ENCODE measurements at regions not wholly inside any gene's neighbourhood (a gene's known extent, or its start where the extent isn't known, plus 50 kb on each side); places are given as distances from the start of the nearest gene placed in this dataset.

DNA sequence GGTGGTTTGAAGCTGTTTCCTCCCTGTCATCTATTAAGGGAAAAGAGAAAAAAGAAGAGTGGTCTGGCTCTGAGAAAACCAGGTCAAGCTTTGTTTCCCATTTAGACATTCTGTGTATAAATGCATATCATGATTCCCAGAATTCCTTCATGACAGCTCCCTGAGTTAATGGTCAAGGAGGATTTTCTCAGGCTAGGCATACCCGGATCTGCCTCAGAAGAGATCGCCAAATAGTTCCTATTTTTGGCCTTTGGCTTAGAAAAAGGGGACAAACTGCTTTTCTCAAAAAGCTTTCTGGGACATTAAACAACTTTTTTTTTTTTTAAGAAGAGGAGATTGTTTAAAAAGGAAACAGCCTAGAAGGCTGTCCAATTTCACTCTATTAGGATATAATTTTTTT, 53.5 kb upstream of the PIP4K2A start:
- H3K9me3 ChIP-seq (replicated peaks in 1 of 2; ENCODE audit: control insufficient read depth in 2 of 2, insufficient read depth in 1 of 2, low read depth in 1 of 2, low read length in 2 of 2) = no peaks in the 10 kb centered on the region
- H3K36me3 ChIP-seq (replicated peaks in 1 of 2; ENCODE audit: control insufficient read depth in 2 of 2, insufficient read depth in 2 of 2, low read length in 2 of 2) = no peaks in the 10 kb centered on the region
- no CpG with 5 or more reads among the region's 2 CpGs for WGBS, 2 donors (ENCODE audit: extremely low coverage in 2 of 2, insufficient read length in 2 of 2, insufficient replicate concordance in 1 of 2)
- no peak for DNase-seq (ENCODE audit: low spot score)
- no peak overlapping the region for H2BK15ac ChIP-seq (ENCODE audit: low read length)
- H3K79me1 ChIP-seq (ENCODE audit: low read depth, low read length) = no peaks in the 10 kb centered on the region
- H3K18ac ChIP-seq (ENCODE audit: low read length) = no peak overlapping the region
- no peak overlapping the region for H2BK120ac ChIP-seq (ENCODE audit: low read depth, low read length)
- H3K23ac ChIP-seq (ENCODE audit: low read depth, low read length, poor library complexity) = no peak overlapping the region
- no peak overlapping the region for H2BK12ac ChIP-seq (ENCODE audit: low read length)
- no peak overlapping the region for H3K4me2 ChIP-seq (ENCODE audit: insufficient read depth, low read length, poor library complexity, severe bottlenecking)
- no peak overlapping the region for H3K14ac ChIP-seq (ENCODE audit: low read length)
- H2AFZ ChIP-seq (ENCODE audit: low read length) = no peak overlapping the region
- H2AK5ac ChIP-seq (ENCODE audit: low read depth, low read length) = no peak overlapping the region
- H4K8ac ChIP-seq (ENCODE audit: low read depth, low read length) = no peak overlapping the region
- H3K9ac ChIP-seq (ENCODE audit: low read depth, low read length, poor library complexity) = no peak overlapping the region
- no peak overlapping the region for H3K4me3 ChIP-seq (ENCODE audit: low read length in 2 of 2)
- H2BK5ac ChIP-seq (ENCODE audit: low read length) = no peak overlapping the region
- no peak overlapping the region for H3K27ac ChIP-seq (replicated peaks; ENCODE audit: low read length)
- no peak overlapping the region for H4K91ac ChIP-seq (ENCODE audit: low read depth, low read length, poor library complexity)
- H3K4ac ChIP-seq (ENCODE audit: low read length) = no peak overlapping the region
- no peaks in the 10 kb centered on the region for H3K27me3 ChIP-seq (ENCODE audit: control insufficient read depth in 3 of 3, insufficient read depth in 3 of 3, low read depth in 1 of 3, low read length in 3 of 3)
- no peaks in the 10 kb centered on the region for H3K4me1 ChIP-seq (ENCODE audit: control insufficient read depth in 2 of 2, insufficient read depth in 1 of 2, low read depth in 1 of 2, low read length in 2 of 2)

DNA sequence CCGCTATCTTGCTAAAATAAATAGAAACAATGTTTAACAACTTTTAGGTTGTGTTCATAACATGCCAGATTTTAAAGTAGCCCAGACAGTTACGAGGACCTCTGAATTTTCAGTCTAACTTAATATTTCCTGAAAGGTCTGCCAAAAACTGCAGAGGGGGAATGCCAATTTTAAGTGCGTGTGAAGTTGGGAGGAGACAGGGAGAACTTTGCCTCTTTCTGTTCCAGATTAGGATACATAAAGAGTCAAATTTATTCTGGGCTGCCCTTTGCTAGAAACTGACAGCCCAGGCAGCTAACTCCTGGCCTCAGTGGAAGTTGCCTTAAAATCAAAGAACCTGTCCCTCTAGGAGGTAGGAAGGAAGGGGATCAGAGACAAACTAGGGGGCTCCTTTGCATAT, 52.3 kb upstream of the PIP4K2A start:
- Histone ChIP-seq H3K9me3 (replicated peaks in 1 of 2; ENCODE audit: control insufficient read depth in 2 of 2, insufficient read depth in 1 of 2, low read depth in 1 of 2, low read length in 2 of 2) (no peaks in the 10 kb centered on the region), H3K23ac (ENCODE audit: low read depth, low read length, poor library complexity) (no peak overlapping the region), H4K8ac (ENCODE audit: low read depth, low read length) (no peak overlapping the region), H3K79me1 (ENCODE audit: low read depth, low read length) (no peaks in the 10 kb centered on the region), H3K4me3 (ENCODE audit: low read length in 2 of 2) (no peak overlapping the region), H3K4me2 (ENCODE audit: insufficient read depth, low read length, poor library complexity, severe bottlenecking) (no peak overlapping the region), H2BK15ac (ENCODE audit: low read length) (no peak overlapping the region), H2BK12ac (ENCODE audit: low read length) (no peak overlapping the region), H3K36me3 (replicated peaks in 1 of 2; ENCODE audit: control insufficient read depth in 2 of 2, insufficient read depth in 2 of 2, low read length in 2 of 2) (no peaks in the 10 kb centered on the region), H3K4ac (ENCODE audit: low read length) (no peak overlapping the region), H3K18ac (ENCODE audit: low read length) (no peak overlapping the region), H3K14ac (ENCODE audit: low read length) (no peak overlapping the region), H3K27me3 (ENCODE audit: control insufficient read depth in 3 of 3, insufficient read depth in 3 of 3, low read depth in 1 of 3, low read length in 3 of 3) (no peaks in the 10 kb centered on the region), H3K4me1 (ENCODE audit: control insufficient read depth in 2 of 2, insufficient read depth in 1 of 2, low read depth in 1 of 2, low read length in 2 of 2) (peaks cover 0 to 3% of the 10 kb centered on the region in 2 donors), H2AFZ (ENCODE audit: low read length) (no peak overlapping the region), H2BK5ac (ENCODE audit: low read length) (no peak overlapping the region), H3K9ac (ENCODE audit: low read depth, low read length, poor library complexity) (no peak overlapping the region), H4K91ac (ENCODE audit: low read depth, low read length, poor library complexity) (no peak overlapping the region), H3K27ac (replicated peaks; ENCODE audit: low read length) (no peak overlapping the region), H2AK5ac (ENCODE audit: low read depth, low read length) (no peak overlapping the region), H2BK120ac (ENCODE audit: low read depth, low read length) (no peak overlapping the region)
- WGBS, 2 donors (ENCODE audit: extremely low coverage in 2 of 2, insufficient read length in 2 of 2, insufficient replicate concordance in 1 of 2) = no CpG with 5 or more reads among the region's 3 CpGs
- no peak for DNase-seq (ENCODE audit: low spot score)

DNA sequence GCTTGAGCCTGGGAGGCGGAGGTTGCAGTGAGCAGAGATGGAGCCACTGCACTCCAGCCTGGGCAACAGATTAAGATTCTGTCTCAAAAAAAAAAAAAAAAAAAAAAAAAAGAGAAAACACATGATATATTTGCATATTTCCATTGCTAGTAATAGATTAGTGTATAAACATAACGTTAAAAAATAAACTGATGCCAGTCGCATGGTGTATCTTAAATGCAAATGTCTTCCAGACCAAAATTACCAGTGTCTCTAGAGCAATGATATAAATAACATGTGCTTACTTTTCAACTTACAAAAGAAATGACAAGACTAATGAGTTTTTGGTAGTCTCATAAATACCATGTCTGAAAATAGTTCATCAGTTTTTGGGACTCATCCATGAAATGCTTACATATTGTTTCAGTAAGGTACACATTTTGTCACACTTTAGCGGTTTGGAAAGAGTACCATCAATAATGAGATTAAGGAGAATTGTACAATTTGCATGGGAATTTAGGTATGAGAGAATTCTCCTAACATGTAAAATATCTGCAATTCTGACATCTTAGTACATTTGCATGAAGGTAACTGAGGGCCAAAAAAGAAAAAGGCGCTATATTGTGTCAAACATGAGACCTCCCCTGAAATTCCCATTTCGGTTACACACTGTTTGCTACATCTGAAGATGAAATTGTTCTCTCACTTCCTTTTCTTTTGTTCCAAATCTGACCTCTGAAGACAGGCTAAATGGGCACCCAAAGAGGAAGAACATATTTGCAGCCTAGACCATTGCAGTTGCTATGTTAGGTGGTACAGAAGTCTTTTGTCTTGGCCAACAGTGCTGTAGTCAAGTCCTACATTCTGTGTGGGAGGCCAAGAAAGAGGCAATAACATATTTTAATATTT, 51.5 kb upstream of the PIP4K2A start:
- H3K27ac ChIP-seq (replicated peaks; ENCODE audit: low read length) = no peak overlapping the region
- H3K4me1 ChIP-seq (ENCODE audit: control insufficient read depth in 2 of 2, insufficient read depth in 1 of 2, low read depth in 1 of 2, low read length in 2 of 2) = peaks cover 0 to 4% of the 10 kb centered on the region in 2 donors
- no peak overlapping the region for H2AK5ac ChIP-seq (ENCODE audit: low read depth, low read length)
- H4K8ac ChIP-seq (ENCODE audit: low read depth, low read length) = no peak overlapping the region
- H4K91ac ChIP-seq (ENCODE audit: low read depth, low read length, poor library complexity) = no peak overlapping the region
- DNase-seq (ENCODE audit: low spot score) = no peak
- H3K4ac ChIP-seq (ENCODE audit: low read length) = no peak overlapping the region
- H3K9ac ChIP-seq (ENCODE audit: low read depth, low read length, poor library complexity) = no peak overlapping the region
- H2BK120ac ChIP-seq (ENCODE audit: low read depth, low read length) = no peak overlapping the region
- H3K36me3 ChIP-seq (replicated peaks in 1 of 2; ENCODE audit: control insufficient read depth in 2 of 2, insufficient read depth in 2 of 2, low read length in 2 of 2) = no peaks in the 10 kb centered on the region
- no peak overlapping the region for H2BK15ac ChIP-seq (ENCODE audit: low read length)
- no peaks in the 10 kb centered on the region for H3K79me1 ChIP-seq (ENCODE audit: low read depth, low read length)
- no peak overlapping the region for H2BK12ac ChIP-seq (ENCODE audit: low read length)
- no peaks in the 10 kb centered on the region for H3K9me3 ChIP-seq (replicated peaks in 1 of 2; ENCODE audit: control insufficient read depth in 2 of 2, insufficient read depth in 1 of 2, low read depth in 1 of 2, low read length in 2 of 2)
- no peaks in the 10 kb centered on the region for H3K27me3 ChIP-seq (ENCODE audit: control insufficient read depth in 3 of 3, insufficient read depth in 3 of 3, low read depth in 1 of 3, low read length in 3 of 3)
- H3K14ac ChIP-seq (ENCODE audit: low read length) = no peak overlapping the region
- H3K18ac ChIP-seq (ENCODE audit: low read length) = no peak overlapping the region
- no peak overlapping the region for H3K4me3 ChIP-seq (ENCODE audit: low read length in 2 of 2)
- WGBS, 2 donors (ENCODE audit: extremely low coverage in 2 of 2, insufficient read length in 2 of 2, insufficient replicate concordance in 1 of 2) = no CpG with 5 or more reads among the region's 6 CpGs
- H2BK5ac ChIP-seq (ENCODE audit: low read length) = no peak overlapping the region
- no peak overlapping the region for H3K4me2 ChIP-seq (ENCODE audit: insufficient read depth, low read length, poor library complexity, severe bottlenecking)
- H3K23ac ChIP-seq (ENCODE audit: low read depth, low read length, poor library complexity) = no peak overlapping the region
- H2AFZ ChIP-seq (ENCODE audit: low read length) = no peak overlapping the region

GRCh38 chr10:22764639-22765038, 50.3 kb upstream of the PIP4K2A start:
- Histone ChIP-seq H3K9ac (ENCODE audit: low read depth, low read length, poor library complexity) (no peak overlapping the region), H4K8ac (ENCODE audit: low read depth, low read length) (no peak overlapping the region)

More at GRCh38 chr10:22764639-22765038, 50.3 kb upstream of the PIP4K2A start:
- Histone ChIP-seq H3K27me3 (ENCODE audit: control insufficient read depth in 3 of 3, insufficient read depth in 3 of 3, low read depth in 1 of 3, low read length in 3 of 3) (no peaks in the 10 kb centered on the region), H3K4me3 (ENCODE audit: low read length in 2 of 2) (no peak overlapping the region), H2BK15ac (ENCODE audit: low read length) (no peak overlapping the region), H3K79me1 (ENCODE audit: low read depth, low read length) (no peaks in the 10 kb centered on the region), H2BK12ac (ENCODE audit: low read length) (no peak overlapping the region), H3K23ac (ENCODE audit: low read depth, low read length, poor library complexity) (no peak overlapping the region), H2BK5ac (ENCODE audit: low read length) (no peak overlapping the region), H3K14ac (ENCODE audit: low read length) (no peak overlapping the region), H4K91ac (ENCODE audit: low read depth, low read length, poor library complexity) (no peak overlapping the region), H3K4ac (ENCODE audit: low read length) (no peak overlapping the region), H2BK120ac (ENCODE audit: low read depth, low read length) (no peak overlapping the region), H3K4me2 (ENCODE audit: insufficient read depth, low read length, poor library complexity, severe bottlenecking) (no peak overlapping the region), H3K27ac (replicated peaks; ENCODE audit: low read length) (no peak overlapping the region), H3K18ac (ENCODE audit: low read length) (no peak overlapping the region), H3K9me3 (replicated peaks in 1 of 2; ENCODE audit: control insufficient read depth in 2 of 2, insufficient read depth in 1 of 2, low read depth in 1 of 2, low read length in 2 of 2) (no peaks in the 10 kb centered on the region), H3K36me3 (replicated peaks in 1 of 2; ENCODE audit: control insufficient read depth in 2 of 2, insufficient read depth in 2 of 2, low read length in 2 of 2) (no peaks in the 10 kb centered on the region), H2AFZ (ENCODE audit: low read length) (no peak overlapping the region), H3K4me1 (ENCODE audit: control insufficient read depth in 2 of 2, insufficient read depth in 1 of 2, low read depth in 1 of 2, low read length in 2 of 2) (peaks cover 0 to 4% of the 10 kb centered on the region in 2 donors), H2AK5ac (ENCODE audit: low read depth, low read length) (no peak overlapping the region)
- DNase-seq (ENCODE audit: low spot score) = no peak
- no CpG with 5 or more reads among the region's 2 CpGs for WGBS, 2 donors (ENCODE audit: extremely low coverage in 2 of 2, insufficient read length in 2 of 2, insufficient replicate concordance in 1 of 2)

All from neuronal stem cell (in vitro differentiated cells).